ENCODE measurements at regions not wholly inside any gene's neighbourhood (a gene's known extent, or its start where the extent isn't known, plus 50 kb on each side); places are given as distances from the start of the nearest gene placed in this dataset.

DNA sequence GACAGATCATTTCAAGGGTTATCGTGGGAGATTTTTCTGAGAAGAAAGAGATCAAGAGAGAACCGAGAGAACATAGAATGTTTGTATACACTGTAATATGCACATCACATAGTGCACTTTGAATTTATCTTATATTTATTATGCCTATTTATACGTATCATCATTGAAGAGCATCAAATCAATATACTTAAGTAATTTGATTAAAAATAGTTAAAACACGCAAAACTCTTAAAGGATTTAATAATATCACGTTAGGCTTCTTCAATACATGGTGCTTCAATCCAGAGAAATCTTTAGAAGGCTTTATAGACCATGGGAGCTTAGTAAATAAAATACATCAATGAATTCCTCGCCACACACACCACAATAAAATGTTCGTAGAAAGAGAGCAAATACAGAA lies 139.5 kb upstream of the C11orf58 start:
- TF ChIP-seq, protein P1, sequence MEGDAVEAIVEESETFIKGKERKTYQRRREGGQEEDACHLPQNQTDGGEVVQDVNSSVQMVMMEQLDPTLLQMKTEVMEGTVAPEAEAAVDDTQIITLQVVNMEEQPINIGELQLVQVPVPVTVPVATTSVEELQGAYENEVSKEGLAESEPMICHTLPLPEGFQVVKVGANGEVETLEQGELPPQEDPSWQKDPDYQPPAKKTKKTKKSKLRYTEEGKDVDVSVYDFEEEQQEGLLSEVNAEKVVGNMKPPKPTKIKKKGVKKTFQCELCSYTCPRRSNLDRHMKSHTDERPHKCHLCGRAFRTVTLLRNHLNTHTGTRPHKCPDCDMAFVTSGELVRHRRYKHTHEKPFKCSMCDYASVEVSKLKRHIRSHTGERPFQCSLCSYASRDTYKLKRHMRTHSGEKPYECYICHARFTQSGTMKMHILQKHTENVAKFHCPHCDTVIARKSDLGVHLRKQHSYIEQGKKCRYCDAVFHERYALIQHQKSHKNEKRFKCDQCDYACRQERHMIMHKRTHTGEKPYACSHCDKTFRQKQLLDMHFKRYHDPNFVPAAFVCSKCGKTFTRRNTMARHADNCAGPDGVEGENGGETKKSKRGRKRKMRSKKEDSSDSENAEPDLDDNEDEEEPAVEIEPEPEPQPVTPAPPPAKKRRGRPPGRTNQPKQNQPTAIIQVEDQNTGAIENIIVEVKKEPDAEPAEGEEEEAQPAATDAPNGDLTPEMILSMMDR (IDR thresholded peaks at IDR 0.05; ENCODE audit: low read depth, low read length, missing input control), result no peak
- no peak for TF ChIP-seq TAF1 (conservative IDR thresholded peaks at IDR 0.05)
- TF ChIP-seq, protein P2, sequence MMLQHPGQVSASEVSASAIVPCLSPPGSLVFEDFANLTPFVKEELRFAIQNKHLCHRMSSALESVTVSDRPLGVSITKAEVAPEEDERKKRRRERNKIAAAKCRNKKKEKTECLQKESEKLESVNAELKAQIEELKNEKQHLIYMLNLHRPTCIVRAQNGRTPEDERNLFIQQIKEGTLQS (IDR thresholded peaks at IDR 0.05), result no peak
- no peak for TF ChIP-seq SP1 (IDR thresholded peaks at IDR 0.05)
- no peak for TF ChIP-seq RXRA (IDR thresholded peaks at IDR 0.05)
- no peak for TF ChIP-seq EGR1 (IDR thresholded peaks at IDR 0.05; ENCODE audit: low read depth in 2 of 2)
- no peak for TF ChIP-seq JUND (IDR thresholded peaks at IDR 0.05)
- TF ChIP-seq, protein P3, sequence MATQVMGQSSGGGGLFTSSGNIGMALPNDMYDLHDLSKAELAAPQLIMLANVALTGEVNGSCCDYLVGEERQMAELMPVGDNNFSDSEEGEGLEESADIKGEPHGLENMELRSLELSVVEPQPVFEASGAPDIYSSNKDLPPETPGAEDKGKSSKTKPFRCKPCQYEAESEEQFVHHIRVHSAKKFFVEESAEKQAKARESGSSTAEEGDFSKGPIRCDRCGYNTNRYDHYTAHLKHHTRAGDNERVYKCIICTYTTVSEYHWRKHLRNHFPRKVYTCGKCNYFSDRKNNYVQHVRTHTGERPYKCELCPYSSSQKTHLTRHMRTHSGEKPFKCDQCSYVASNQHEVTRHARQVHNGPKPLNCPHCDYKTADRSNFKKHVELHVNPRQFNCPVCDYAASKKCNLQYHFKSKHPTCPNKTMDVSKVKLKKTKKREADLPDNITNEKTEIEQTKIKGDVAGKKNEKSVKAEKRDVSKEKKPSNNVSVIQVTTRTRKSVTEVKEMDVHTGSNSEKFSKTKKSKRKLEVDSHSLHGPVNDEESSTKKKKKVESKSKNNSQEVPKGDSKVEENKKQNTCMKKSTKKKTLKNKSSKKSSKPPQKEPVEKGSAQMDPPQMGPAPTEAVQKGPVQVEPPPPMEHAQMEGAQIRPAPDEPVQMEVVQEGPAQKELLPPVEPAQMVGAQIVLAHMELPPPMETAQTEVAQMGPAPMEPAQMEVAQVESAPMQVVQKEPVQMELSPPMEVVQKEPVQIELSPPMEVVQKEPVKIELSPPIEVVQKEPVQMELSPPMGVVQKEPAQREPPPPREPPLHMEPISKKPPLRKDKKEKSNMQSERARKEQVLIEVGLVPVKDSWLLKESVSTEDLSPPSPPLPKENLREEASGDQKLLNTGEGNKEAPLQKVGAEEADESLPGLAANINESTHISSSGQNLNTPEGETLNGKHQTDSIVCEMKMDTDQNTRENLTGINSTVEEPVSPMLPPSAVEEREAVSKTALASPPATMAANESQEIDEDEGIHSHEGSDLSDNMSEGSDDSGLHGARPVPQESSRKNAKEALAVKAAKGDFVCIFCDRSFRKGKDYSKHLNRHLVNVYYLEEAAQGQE (IDR thresholded peaks at IDR 0.05), result no peak
- TF ChIP-seq RAD21 (IDR thresholded peaks at IDR 0.05), result no peak
- no peak for TF ChIP-seq HNF4G (IDR thresholded peaks at IDR 0.05)
- no peak for TF ChIP-seq YY1 (IDR thresholded peaks at IDR 0.05)
- no peak for TF ChIP-seq NR2F2 (IDR thresholded peaks at IDR 0.05)
- TF ChIP-seq GABPA (IDR thresholded peaks at IDR 0.05 in 1 of 2, conservative IDR thresholded peaks at IDR 0.05 in 1 of 2), result no peak
- no peak for TF ChIP-seq HNF4A (conservative IDR thresholded peaks at IDR 0.05)
